ENCODE measurements at regions not wholly inside any gene's neighbourhood (a gene's known extent, or its start where the extent isn't known, plus 50 kb on each side); places are given as distances from the start of the nearest gene placed in this dataset.
"Not testable (repeated sequence)": the region's sequence is repeated elsewhere in the genome, so short reads cannot be mapped to it uniquely, and the experiment has no call there.

DNA sequence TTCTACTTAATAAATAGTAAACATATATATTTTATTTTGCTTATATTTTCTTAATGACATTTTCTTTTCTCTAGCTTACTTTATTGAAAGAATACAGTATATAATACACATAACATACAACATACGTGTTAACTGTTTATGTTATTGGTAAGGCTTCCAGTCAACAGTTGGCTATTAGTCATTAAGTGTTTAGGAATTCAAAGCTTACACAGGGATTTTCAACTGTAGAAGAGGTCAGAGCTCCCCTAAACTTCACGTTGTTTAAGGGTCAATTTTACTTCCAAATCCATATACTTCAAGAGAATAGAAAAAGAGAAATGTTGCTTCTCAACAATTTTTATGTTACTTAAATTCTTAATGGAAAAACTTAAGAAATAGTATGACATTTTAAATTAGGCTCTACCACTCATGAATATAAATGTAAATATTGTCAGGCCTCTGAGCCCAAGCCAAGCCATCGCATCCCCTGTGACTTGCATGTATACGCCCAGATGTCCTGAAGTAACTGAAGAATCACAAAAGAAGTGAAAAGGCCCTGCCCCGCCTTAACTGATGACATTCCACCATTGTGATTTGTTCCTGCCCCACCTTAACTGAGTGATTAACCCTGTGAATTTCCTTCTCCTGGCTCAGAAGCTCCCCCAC is 456.5 kb upstream of the NETO1 start:
- DNase-seq (ENCODE audit: low spot score) = not testable (repeated sequence)

DNA sequence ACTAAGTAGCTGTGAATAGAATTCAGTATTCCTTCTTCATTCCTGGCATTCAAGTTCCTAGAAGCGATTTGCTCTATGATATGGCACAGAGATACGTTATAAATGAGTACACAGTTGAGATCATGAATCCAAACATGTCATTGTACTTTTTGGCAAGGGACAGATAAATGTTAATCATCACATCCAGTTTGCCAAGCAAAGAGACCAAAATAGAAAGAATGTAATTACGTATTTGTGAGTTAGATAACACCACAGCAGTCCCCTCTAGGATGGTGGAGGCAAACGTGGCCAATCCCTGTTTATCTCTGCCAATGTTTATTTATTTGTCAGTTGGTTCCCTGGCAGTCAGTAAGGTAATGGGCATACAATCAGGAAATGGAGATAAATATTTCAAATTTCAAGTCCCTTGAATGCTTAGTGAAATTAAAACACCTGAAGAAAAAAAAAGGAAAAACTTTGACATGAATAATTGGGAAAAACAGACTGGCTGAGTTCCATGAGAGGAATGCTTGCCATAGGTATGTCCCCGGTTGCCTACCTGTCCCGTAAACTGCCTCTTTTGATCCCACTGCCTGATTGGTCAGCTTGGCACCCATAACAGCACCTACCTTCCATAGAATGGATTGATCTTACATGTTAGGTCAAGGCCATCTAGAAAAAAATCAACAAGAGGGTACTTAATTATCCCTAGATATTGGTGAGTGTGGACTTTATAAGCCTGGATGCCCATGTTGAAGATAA is 451.1 kb upstream of the NETO1 start:
- no peak for DNase-seq (ENCODE audit: low spot score)

DNA sequence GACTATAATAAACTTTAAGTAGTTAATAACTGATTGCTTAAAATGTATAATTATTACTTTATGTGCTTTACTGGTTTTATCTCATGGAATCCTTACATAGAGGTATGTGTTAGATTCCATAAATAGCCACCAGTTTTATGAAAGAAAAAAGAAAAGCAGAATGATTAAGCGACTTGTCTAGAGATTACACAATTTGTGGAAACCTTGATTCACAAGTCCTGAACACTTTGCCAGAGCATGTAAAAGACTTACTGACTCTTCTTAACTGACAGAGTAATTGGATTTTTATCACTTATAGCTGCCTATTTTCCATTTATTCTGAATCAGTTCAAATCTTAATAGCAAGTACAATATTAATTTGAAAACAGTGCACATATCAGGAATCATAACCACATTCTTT is 448.7 kb upstream of the NETO1 start:
- no peak for DNase-seq (ENCODE audit: low spot score)

DNA sequence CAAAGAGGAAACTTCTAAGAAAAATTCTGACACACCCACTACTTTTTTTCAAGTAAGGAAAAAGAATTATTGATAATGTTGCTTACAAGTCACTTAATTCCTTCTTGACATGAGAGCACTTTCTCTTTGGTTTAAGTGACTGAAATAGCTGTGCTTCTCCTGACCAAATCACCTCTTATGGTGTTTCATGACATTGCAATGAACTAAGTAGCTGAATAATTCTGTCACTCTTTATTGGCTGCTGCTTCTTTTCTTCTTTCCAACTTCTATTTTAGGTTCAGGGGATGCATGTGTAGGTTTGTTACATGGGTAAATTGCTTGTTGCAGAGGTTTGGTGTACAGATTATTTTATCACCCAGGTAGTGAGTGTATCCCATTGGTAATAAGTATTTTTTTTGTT is 447.6 kb upstream of the NETO1 start:
- no peak for DNase-seq (ENCODE audit: low spot score)

DNA sequence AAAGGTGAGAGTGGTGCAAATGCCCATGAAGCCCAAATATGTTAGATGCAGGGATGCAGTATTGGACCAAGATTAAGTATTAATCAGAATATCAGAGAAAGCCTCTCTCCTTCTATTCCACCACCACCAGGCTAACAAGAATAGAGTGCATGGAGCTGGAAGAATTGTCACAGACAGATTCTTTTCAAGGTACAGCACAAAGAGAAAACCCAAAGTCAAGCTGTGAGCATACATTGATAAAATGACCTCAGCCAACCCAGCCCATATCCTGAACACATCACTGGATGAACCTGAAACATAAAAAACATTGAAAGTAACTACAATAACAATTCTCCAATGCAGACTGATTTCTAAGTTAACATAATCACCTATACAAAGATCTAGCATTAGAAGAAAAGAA is 445.7 kb upstream of the NETO1 start:
- DNase-seq (ENCODE audit: low spot score) = no peak

DNA sequence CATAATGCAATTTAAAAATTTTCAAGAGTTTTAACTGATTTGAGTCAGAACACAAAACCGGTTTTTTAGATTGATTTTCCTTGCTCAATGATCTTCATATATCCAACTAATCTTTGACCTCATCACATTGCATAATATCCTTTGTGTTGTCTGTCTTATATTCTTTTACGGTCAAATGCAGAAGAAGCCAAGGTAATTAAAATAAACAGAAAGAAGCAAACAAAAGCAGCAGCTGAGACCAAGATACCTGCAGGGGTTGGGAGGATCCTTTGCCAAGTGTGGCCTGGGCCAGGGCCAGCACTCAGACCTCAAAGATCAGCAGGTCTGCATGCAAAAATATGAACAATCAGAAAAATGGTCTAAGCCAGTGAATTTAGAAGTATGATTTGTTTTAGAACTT is 428.9 kb upstream of the NETO1 start:
- DNase-seq (ENCODE audit: low spot score) = no peak

DNA sequence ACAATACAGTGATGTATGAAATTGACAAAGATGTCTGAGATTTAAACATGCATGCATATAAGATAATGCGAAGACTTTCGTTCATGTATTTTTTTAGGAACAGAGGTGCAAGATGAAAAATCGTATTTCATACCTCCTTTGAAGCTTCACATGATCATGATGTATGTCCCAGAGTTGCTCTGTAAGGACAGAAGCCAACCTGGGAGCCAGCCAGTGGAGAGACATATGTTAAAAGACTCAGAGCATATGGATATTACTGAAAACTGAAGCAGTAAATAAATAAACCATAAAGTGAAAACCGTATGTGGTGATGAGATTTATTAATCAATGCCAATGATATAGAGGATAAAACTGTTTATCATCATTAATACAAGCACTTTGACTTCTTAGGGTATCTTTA is 424.4 kb upstream of the NETO1 start:
- DNase-seq (ENCODE audit: low spot score) = no peak

DNA sequence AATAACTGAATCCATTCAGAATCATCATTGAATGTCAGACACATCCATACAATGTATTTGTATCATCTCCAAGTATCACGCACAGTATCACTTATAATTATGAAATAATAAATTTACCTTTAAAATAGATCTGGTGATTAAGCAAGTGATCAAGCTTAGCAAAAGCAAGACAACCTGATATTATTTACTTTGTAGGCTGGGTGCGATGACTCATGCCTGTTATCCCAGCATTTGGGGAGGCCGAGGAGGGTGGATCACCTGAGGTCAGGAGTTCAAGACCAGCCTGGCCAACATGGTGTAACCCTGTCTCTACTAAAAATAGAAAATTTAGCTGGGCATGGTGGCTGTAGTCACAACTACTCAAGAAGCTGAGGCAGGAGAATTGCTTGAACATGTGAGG is 421.0 kb upstream of the NETO1 start:
- no peak for DNase-seq (ENCODE audit: low spot score)

DNA sequence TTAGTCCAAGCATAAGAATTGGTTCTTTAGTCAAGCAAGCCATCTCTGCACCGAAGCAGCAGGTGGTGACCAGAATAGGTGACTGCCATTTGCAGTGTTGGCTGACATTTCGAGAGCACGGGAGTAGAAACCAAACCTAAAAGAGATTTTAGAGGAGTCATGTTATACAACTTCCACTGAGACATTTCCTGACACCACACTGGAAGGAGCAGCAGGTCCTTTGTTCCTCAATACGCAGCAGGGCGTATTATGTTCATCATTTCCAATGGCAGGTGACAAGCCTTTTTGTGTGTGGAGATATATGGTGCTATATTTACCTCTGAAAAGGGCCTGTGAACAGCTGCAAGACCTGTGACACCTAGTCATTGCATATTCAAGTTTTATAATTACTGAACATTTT is 418.8 kb upstream of the NETO1 start:
- DNase-seq (ENCODE audit: low spot score) = no peak

DNA sequence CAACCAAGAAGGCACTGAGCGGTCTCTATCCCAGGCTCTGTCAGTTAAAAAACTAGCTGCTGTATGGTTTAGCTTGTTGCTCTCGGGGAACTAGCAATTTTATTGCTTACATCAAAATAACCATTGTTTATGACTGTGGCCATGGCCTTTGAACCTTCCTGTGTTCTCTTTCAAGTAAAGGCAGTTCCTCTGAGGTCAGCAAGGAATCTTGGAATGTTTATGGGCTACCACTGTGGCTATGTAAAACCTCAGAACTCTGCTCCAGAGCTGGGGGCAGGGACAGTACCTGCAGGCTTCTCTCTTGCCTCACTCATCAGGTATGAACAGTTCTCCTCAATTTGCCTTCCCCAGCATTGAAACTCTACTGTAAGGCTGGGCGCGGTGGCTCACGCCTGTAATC is 416.0 kb upstream of the NETO1 start:
- DNase-seq (ENCODE audit: low spot score) = no peak

DNA sequence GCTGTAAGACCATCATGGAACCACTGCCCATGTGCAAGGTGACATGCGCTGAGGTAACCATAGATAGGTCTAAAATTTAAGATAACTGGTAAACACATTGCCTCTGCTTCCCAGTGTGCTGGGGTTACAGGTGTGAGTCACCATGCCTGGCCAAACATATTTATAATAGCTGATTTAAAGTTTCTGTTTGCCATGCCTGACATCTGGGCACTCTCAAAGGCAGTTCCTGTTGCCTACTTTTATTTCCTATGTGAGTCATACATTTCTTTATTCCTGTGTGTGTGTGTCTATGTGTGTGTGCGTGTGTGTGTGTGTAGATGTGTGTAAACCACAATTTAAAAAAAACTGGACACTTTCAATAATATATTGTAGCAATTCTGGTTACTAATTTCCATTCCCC is 415.2 kb upstream of the NETO1 start:
- DNase-seq (ENCODE audit: low spot score) = no peak

DNA sequence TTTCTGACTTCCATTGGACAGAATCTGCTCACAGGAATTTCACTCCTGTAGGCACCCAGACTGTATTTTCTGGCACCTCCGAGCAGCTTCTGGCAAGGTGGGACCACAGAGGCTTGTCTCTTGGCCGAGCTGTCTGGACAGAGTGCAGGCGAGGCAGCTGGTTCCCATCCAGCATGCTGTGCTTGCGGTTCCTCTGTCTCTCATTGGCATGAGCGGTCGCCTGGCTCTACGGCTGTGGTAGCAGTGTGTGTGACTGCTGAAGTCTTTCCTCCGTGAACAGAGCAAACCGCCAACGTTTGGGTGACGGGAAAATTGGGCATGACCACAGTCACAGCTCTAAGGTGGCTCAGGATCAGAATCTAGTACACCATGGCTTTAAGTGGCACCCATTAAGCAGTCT is 411.7 kb upstream of the NETO1 start:
- DNase-seq (ENCODE audit: low spot score) = no peak

DNA sequence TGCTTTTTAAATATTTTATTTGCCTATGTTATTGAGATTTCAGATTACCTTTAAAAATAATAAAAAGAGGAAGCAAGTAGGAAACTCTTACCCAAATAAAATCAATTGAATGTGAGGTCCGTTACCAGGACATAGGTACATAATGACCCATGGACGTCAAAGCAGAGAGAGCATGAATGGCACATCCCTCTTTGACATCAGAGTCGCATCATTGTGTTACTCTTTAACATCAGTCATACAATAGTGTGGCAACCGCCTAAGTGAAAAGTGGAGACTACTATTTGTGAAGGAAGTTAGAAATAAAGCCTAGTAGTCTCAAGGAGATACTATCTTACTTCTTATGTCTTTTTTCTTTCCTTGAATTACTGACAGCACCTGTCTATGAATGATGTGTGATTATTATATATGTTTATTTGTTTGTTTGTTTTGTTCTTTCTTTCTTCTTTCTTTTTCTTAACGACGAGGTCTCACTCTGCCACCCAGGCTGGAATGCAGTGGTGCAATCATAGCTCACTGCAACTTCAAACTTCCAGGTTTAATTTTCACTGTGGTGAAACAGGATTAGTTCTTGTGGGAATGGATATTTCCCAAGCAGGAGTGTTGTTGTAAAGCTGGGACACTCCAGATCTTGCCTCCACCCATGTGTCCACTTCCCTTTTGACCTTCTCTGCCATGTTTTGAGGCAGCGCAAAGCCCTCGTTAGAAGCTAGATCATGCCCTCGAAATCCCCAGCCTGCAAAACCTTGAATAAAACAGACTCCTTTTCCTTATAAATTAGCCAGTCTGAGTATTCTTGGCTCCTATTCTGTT is 407.2 kb upstream of the NETO1 start:
- DNase-seq (ENCODE audit: low spot score) = no peak

DNA sequence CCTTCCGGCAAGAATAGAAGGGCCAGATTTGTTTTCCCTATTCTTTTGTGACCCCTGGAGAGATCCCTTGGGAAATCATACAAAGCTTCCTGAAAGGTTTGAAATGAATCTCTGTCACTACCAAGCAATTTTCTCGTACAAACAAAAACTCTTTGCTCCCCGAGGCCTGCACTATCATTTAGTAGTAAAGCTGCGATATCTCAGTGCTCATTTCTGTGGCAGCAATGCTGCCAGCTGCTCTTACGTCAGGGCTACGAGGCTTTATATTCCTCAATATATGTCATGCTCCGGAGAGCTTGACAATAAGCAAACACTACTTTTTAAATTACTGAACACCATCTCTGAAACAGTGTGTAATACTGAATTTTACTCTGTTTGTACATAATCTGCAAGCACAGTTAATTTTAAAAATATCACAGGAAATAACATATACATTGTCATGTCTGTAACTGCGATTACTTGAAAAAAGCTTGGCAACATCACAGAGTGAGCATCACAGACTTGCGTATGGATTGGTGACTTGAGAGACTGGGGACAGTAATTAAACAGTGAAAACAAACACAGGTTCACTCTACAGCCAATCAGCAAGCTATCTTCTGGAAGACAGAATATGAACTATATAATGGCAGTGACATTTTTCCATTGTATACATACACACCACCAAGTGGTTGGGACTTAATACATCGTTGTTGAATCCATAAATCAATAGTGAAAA is 403.3 kb upstream of the NETO1 start:
- DNase-seq (ENCODE audit: low spot score) = no peak

DNA sequence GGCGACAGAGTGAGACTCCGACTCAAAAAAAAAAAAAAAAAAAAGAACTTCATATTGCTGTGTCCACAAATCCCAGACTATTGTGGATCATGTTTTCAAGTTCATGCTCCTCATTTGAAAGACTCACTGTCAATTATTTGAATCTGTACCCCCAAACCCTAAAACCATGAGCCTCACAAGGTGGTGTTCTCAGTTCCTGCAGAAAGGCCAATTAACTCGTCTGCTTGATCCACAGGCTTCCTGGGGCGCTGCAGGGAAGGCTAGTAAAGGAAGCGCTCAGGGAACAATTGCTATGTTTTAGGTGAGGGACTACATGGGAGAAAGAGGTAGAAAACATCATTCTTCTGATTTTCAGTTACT is 396.8 kb upstream of the NETO1 start:
- no peak for DNase-seq (ENCODE audit: low spot score)

DNA sequence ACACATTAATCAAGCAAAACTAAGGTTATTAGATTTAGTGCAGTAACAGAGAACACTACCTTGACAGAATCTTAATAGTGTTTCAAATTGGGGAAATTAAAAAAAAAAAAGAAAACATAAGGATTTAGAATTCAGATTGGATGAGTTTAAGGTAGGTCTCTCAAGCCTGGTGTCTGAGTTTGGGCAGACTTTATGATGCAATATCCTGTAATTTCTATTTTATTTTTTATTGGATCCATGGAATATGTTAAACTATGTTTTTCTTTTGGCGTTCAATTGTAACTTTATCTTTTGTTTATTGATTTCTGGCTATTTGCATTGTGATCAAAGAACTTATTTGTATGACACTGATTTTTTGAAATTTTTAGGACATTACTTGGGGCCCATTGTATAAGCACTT is 394.1 kb upstream of the NETO1 start:
- DNase-seq (ENCODE audit: low spot score) = no peak

DNA sequence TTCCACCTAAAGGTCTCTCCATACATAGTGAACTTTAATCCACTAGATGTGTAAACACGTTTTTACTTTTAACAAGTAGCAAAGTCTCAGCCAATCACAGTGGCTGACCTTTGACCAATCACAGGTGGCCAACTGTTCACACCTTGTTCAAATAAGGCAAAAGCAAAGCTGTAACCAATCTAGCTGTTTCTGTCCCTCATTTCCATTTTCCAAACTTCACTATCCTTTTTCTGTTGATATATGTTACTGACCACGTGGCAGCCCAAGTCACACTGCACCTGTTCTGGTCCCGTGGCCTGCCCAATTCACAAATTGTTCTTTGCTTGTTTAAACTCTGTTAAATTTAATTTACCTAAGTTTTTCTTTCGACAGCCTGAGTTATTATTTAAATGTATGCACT is 393.5 kb upstream of the NETO1 start:
- DNase-seq (ENCODE audit: low spot score) = no peak

DNA sequence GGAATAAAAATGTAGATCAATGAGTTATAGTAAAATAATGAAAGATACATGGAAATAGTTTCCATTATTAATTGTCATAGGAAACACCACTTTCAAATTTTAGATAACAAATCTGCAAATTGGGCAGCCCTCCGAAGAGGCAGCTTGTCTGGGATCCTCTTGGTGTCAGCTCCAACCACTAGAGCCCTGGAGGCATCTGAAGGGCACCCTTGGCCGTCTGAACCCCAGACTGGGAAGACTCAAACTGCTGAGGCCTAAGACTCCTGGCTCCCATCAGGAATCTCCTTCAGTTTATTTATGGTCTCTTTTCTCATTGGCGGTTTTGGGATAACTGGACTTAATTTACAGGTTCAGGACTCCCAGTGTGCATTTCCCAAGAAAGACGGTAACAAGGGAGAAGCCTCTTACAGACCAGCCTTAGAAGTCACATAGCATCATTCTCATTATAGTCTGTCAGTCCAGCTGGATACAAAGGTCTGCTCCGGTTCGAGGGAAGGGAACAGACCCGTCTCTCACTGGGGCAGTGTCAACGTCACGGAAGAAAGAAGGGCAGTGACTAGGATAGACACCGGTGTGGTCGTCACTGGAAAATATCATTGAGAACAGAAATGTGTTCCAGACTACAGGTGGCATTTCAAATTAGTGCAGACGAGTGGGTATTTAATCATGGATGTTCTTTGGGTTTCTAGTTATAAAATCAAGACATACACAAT is 390.7 kb upstream of the NETO1 start:
- no peak for DNase-seq (ENCODE audit: low spot score)

DNA sequence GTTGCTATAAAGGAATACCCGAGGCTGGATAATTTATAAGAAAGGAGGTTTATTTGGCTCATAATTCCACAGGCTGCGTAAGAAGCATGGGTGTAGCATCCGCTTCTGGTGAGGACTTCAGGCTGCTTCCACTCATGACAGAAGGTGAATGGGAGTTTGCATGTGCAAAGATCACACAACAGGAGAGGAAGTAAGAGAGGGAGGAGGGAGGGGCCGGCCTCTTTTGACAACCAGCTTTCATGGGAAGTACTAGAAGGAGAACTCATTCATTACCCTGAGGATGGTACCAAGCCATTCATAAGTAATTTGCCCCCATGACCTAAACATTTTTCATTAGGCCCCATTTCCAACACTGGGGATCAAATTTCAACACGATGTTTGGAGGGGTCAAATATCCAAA is 386.8 kb upstream of the NETO1 start:
- DNase-seq (ENCODE audit: low spot score) = no peak

DNA sequence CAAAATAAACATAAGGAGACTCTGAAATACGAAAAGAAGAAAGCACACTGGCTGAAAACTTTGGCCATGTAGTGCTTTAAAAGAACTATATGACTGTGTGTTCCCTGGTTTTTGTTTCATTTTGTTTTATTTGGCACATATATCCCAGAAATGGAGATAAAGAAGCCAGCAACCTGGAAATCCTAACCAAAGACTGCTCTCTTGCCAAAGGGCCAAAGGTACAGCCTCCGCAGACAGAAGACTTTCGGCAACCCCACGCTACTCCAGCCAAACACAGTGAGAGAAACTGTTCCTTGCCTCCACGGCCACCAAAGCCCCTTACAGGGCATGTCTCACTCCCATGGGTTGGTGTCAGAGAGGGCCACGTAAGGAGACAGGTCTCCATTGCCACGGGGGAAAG is 381.2 kb upstream of the NETO1 start:
- no peak for DNase-seq (ENCODE audit: low spot score)

DNA sequence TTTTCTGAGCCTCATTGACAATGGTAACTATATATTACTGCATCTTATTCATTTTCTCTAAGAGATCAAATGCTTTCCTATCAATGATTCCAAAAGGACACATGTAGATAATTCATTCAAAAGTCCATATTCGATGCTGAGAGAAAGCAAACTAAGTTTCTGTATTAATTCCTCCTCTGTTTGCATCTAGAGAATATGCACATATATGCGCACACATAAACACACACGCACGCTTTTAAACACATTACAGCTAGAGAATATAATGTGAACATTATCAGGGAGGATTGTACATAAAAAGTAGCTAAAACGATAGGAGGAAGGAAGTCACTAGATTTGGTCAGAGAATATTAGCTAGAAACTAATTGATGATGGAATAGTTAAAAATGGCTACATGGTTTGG is 379.0 kb upstream of the NETO1 start:
- no peak for DNase-seq (ENCODE audit: low spot score)

DNA sequence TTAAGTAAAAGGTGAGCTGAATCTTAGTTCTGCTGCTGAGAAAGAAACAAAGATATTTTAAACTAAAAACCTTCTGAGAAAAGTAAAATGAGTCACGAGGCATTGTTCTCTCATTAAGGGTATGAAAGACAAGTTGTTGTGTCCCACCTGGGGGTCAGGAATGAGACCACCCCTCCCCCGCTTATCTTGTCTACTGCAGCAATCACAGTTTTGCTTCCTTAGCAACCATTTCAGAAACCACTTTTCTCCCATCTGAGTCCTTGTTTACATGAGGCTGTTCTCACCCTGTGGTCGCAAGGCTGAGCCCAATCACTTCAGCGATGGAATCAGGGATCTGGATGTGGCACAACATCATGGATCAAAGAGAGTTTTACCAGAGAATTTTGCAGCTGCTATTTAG is 377.6 kb upstream of the NETO1 start:
- DNase-seq (ENCODE audit: low spot score) = no peak

Data from SK-N-DZ (cell line).